Astrocyte (in vitro differentiated cells and primary cell): ENCODE measurements at regions not wholly inside any gene's neighbourhood (a gene's known extent, or its start where the extent isn't known, plus 50 kb on each side); places are given as distances from the start of the nearest gene placed in this dataset.

ENCODE experiments used
- CTCF ChIP-seq: IDR thresholded peaks from 2 replicates; pipeline ENCODE4 v1.5.1; 2011; ENCODE audit warnings: low read depth, mild to moderate bottlenecking, inconsistent platforms, low read length, moderate library complexity; ENCODE audit not compliant: insufficient read depth
- EZH2 ChIP-seq: IDR thresholded peaks from 2 replicates; pipeline ENCODE4 v1.6.1; 2012; ENCODE audit warnings: mild to moderate bottlenecking, low read length, inconsistent platforms; ENCODE audit not compliant: insufficient read depth

- no peak for TF ChIP-seq CTCF
- no peak for TF ChIP-seq EZH2
These were observed 188.9 kb upstream of the OSR1 start for GRCh38 chr2:19547321-19547720.
